Ovary (tissue), 7 donors: ENCODE measurements at regions not wholly inside any gene's neighbourhood (a gene's known extent, or its start where the extent isn't known, plus 50 kb on each side); places are given as distances from the start of the nearest gene placed in this dataset.
A peak's percentile ranks its signal among the peaks of the same experiment; 100 is the strongest.

Experiments
- DNase-seq, 5 donors: peaks; one replicate each; pipeline ENCODE4 v3.0.0-alpha.2; 2019 to 2020
- H3K27ac ChIP-seq, 2 donors: fragments of 200-600 bp; one replicate each; pipeline versions ENCODE4 v1.5.1 to v1.8.0; 2019 to 2022
- H3K27me3 ChIP-seq: fragments of 200-600 bp; one replicate; pipeline ENCODE4 v1.8.0; 2022
- H3K36me3 ChIP-seq: fragments of 200-600 bp; sonication (generic); one replicate; pipeline ENCODE4 v1.5.1; 2019
- H3K4me1 ChIP-seq: one replicate; pipeline ENCODE4 v1.8.1; 2013; ENCODE audit warnings: mild to moderate bottlenecking, moderate library complexity; ENCODE audit not compliant: insufficient read depth
- H3K4me3 ChIP-seq: fragments of 200-600 bp; sonication (generic); one replicate; pipeline ENCODE4 v1.5.1; 2017
- H3K9me3 ChIP-seq, 2 donors: fragments of 200-600 bp in 1 of 2; sonication (generic) in 1 of 2; one replicate each; pipeline versions ENCODE4 v1.5.1 to v1.8.1; 2013 to 2019; ENCODE audit warnings: mild to moderate bottlenecking in 1 of 2, moderate library complexity in 1 of 2
- CTCF ChIP-seq, 3 donors: fragments of 450-650 bp in 2 of 3; fragments of 200-600 bp in 1 of 3; IDR thresholded peaks; one replicate each; pipeline versions ENCODE4 v1.5.1 to v1.8.0; 2016 to 2022; ENCODE audit warnings: antibody characterized with exemption in 3 of 3, mild to moderate bottlenecking in 1 of 3
- EP300 ChIP-seq: sonication (generic); formaldehyde crosslinking; IDR thresholded peaks from one replicate; pipeline ENCODE4 v1.6.1; 2017; ENCODE audit warnings: antibody characterized with exemption
- POLR2A ChIP-seq: fragments of 450-650 bp; IDR thresholded peaks from one replicate; pipeline ENCODE4 v1.6.1; 2017; ENCODE audit warnings: antibody characterized with exemption, mild to moderate bottlenecking, moderate library complexity
- whole genome bisulfite sequencing, 3 donors: extraction: QIAGEN DNeasy Blood & Tissue Kit in 1 of 3; methylation state at CpG; one replicate each; pipeline versions ENCODE4 v1.1.5 to v1.1.7; 2013 to 2017; 5-methylcytosine and 5-hydroxymethylcytosine counted together
- intact Hi-C, 4 donors: fragments of 100-400 bp; cut with DNase I; formaldehyde crosslinking; loops; one replicate each; pipeline versions ENCODE4 v1.11.0 to v1.15.1; 2022 to 2023
- donor health status: DM: no; HTN: no; CAD: no; lungs with moderate emphysema.
- donor health status: DM: no; HTN: no; CAD: no.
- donor health status: Bipolar disorder and iron deficiency.
- donor health status: DM: no; HTN: no; CAD: no.
- donor health status: DM: yes; HTN: yes; CAD: no.

GRCh38 chr1:2939041-2939552, 82.2 kb upstream of the ACTRT2 start:
- TF ChIP-seq POLR2A = no peak
- no peak for TF ChIP-seq CTCF (IDR thresholded peaks at IDR 0.05)
- peaks cover 0 to 14% of the 10 kb centered on the region in 2 donors for H3K9me3 ChIP-seq
- no peaks in the 10 kb centered on the region for H3K4me1 ChIP-seq
- H3K27ac ChIP-seq = no peak overlapping the region
- no peaks in the 10 kb centered on the region for H3K36me3 ChIP-seq
- WGBS, 3 donors = 93 to 100% methylated on average over 1 of the region's 1 CpG; no CpG with 5 or more reads in 1 of the 3 donors
- no peak overlapping the region for H3K4me3 ChIP-seq
- H3K27me3 ChIP-seq = no peaks in the 10 kb centered on the region
- peak in 1 of 5 donors; percentile 1 for DNase-seq
- intact Hi-C loops = no loop called here

GRCh38 chr1:2940178-2940577, 81.1 kb upstream of the ACTRT2 start:
- WGBS, 3 donors = 83 to 92% (median 91%) methylated on average over 4 of the region's 4 CpGs

GRCh38 chr1:2941040-2941439, 80.2 kb upstream of the ACTRT2 start:
- H3K27me3 ChIP-seq = no peaks in the 10 kb centered on the region
- WGBS, 3 donors = 57 to 61% (median 60%) methylated on average over 2 of the region's 2 CpGs

More at GRCh38 chr1:2940178-2940577, 81.1 kb upstream of the ACTRT2 start:
- intact Hi-C loops = no loop called here
- H3K4me3 ChIP-seq = no peak overlapping the region
- peaks cover 0 to 14% of the 10 kb centered on the region in 2 donors for H3K9me3 ChIP-seq
- DNase-seq = no peak
- H3K4me1 ChIP-seq = no peaks in the 10 kb centered on the region
- H3K27ac ChIP-seq = no peak overlapping the region
- TF ChIP-seq POLR2A (no peak), EP300 (no peak), CTCF (IDR thresholded peaks at IDR 0.05) (no peak)
- no peaks in the 10 kb centered on the region for H3K27me3 ChIP-seq
- no peaks in the 10 kb centered on the region for H3K36me3 ChIP-seq

GRCh38 chr1:2941907-2942306, 79.4 kb upstream of the ACTRT2 start:
- Histone ChIP-seq H3K9me3 (peaks cover 0 to 14% of the 10 kb centered on the region in 2 donors), H3K27ac (no peak overlapping the region), H3K27me3 (no peaks in the 10 kb centered on the region), H3K4me3 (no peak overlapping the region), H3K36me3 (no peaks in the 10 kb centered on the region), H3K4me1 (no peaks in the 10 kb centered on the region)
- no peak for DNase-seq
- TF ChIP-seq POLR2A (no peak), EP300 (no peak), CTCF (IDR thresholded peaks at IDR 0.05) (no peak)
- intact Hi-C loops = no loop called here
- 90 to 97% (median 94%) methylated on average over 6 of the region's 6 CpGs for WGBS, 3 donors

More at GRCh38 chr1:2941040-2941439, 80.2 kb upstream of the ACTRT2 start:
- TF ChIP-seq POLR2A (no peak), CTCF (IDR thresholded peaks at IDR 0.05) (no peak), EP300 (no peak)
- Histone ChIP-seq H3K4me3 (no peak overlapping the region), H3K27ac (no peak overlapping the region), H3K4me1 (no peaks in the 10 kb centered on the region), H3K36me3 (no peaks in the 10 kb centered on the region), H3K9me3 (peaks cover 0 to 14% of the 10 kb centered on the region in 2 donors)
- intact Hi-C loops = no loop called here
- no peak for DNase-seq
